Smooth muscle cell (in vitro differentiated cells): ENCODE measurements at regions not wholly inside any gene's neighbourhood (a gene's known extent, or its start where the extent isn't known, plus 50 kb on each side); places are given as distances from the start of the nearest gene placed in this dataset.

Experiments used
- DNase-seq: peaks from one replicate; lab custom pipeline; 2025; ENCODE audit not compliant: unreplicated experiment; lab: John Stamatoyannopoulos, UW
- H2AFZ ChIP-seq: fragments of 200-600 bp; sonication (generic); 2 replicates; pipeline ENCODE4 v1.6.0; 2016; ENCODE audit warnings: antibody characterized with exemption, low read depth, mild to moderate bottlenecking
- H3F3A ChIP-seq: fragments of 200-600 bp; sonication (generic); 2 replicates; pipeline ENCODE4 v1.6.0; 2017; ENCODE audit warnings: antibody characterized with exemption, low read depth
- H3K27ac ChIP-seq: fragments of 200-600 bp; sonication (generic); 2 replicates; pipeline ENCODE4 v1.5.1; 2016; ENCODE audit warnings: low read depth, mild to moderate bottlenecking
- H3K27me3 ChIP-seq: fragments of 200-600 bp; sonication (generic); 2 replicates; pipeline ENCODE4 v1.6.1; 2016; ENCODE audit warnings: low read depth, mild to moderate bottlenecking
- H3K36me3 ChIP-seq: fragments of 200-600 bp; sonication (generic); 2 replicates; pipeline ENCODE4 v1.5.1; 2016; ENCODE audit warnings: low read depth
- H3K4me1 ChIP-seq: fragments of 200-600 bp; sonication (generic); 2 replicates; pipeline ENCODE4 v1.5.1; 2016; ENCODE audit warnings: low read depth
- H3K4me2 ChIP-seq: fragments of 200-600 bp; sonication (generic); 2 replicates; pipeline ENCODE4 v1.6.0; 2016; ENCODE audit warnings: mild to moderate bottlenecking
- H3K4me3 ChIP-seq: fragments of 200-600 bp; sonication (generic); 2 replicates; pipeline ENCODE4 v1.5.1; 2016; ENCODE audit warnings: mild to moderate bottlenecking
- H3K79me2 ChIP-seq: fragments of 200-600 bp; sonication (generic); 2 replicates; pipeline ENCODE4 v1.6.0; 2016; ENCODE audit warnings: low read depth, mild to moderate bottlenecking
- H3K9ac ChIP-seq: fragments of 200-600 bp; sonication (generic); 2 replicates; pipeline ENCODE4 v1.6.0; 2016; ENCODE audit warnings: low read depth
- H3K9me3 ChIP-seq: fragments of 200-600 bp; sonication (generic); replicated peaks from 2 replicates; pipeline ENCODE4 v1.5.1; 2016; ENCODE audit warnings: low read depth
- H4K20me1 ChIP-seq: fragments of 200-600 bp; sonication (generic); 2 replicates; pipeline ENCODE4 v1.6.0; 2016; ENCODE audit warnings: low read depth
- WGBS: methylation state at CpG from one replicate; pipeline ENCODE4 v1.1.7; 2016; ENCODE audit warnings: low lambda C conversion rate; 5-methylcytosine and 5-hydroxymethylcytosine counted together
- TF ChIP-seq, protein P1 (sequence below): fragments of 200-600 bp; sonication (generic); IDR thresholded peaks from 2 replicates; pipeline ENCODE4 v1.5.1; 2017; ENCODE audit warnings: borderline replicate concordance, mild to moderate bottlenecking, antibody characterized with exemption; ENCODE audit not compliant: insufficient read depth, poor library complexity, severe bottlenecking

DNA sequence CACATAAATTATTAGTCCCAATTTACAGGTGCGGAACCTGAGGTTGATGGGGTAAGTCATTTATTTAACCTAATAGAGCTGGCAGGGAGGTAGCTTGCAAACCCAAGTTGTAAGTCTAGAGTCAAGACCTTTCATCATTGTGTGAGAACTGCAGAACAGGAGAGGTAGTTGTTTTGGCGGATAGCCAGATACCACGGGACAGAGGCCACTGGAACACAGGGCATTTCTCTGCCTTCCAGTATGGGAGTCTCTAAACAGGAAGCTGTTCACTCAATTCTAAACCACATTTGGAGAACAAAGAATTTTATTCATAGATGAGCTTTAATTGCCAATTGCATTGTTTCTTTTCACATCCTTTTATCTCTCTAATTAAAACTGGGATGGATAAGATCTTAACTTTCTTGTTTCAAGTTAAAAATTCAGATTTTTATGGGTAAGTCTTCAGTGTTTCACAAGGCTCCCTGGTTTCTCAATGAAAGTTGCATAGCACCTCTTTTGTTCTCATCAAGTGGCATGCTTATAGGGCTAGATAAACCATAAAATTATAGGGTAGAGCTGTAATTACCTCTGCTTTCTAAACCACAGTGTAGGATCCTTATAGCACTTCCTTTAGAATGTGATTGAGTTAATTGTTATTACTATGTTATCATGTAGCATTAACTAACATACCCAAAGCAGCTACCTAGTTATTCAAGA lies 489.0 kb downstream of the GATA3 start:
- Histone ChIP-seq H3K4me2 (no peak overlapping the region), H3F3A (no peaks in the 10 kb centered on the region), H2AFZ (no peak overlapping the region), H3K9ac (no peak overlapping the region), H3K79me2 (no peaks in the 10 kb centered on the region), H3K27ac (peak overlapping the region; percentile 31), H3K9me3 (no peaks in the 10 kb centered on the region), H3K4me3 (no peak overlapping the region), H3K36me3 (no peaks in the 10 kb centered on the region), H4K20me1 (no peaks in the 10 kb centered on the region), H3K4me1 (no peaks in the 10 kb centered on the region), H3K27me3 (no peaks in the 10 kb centered on the region)
- TF ChIP-seq, protein P1, sequence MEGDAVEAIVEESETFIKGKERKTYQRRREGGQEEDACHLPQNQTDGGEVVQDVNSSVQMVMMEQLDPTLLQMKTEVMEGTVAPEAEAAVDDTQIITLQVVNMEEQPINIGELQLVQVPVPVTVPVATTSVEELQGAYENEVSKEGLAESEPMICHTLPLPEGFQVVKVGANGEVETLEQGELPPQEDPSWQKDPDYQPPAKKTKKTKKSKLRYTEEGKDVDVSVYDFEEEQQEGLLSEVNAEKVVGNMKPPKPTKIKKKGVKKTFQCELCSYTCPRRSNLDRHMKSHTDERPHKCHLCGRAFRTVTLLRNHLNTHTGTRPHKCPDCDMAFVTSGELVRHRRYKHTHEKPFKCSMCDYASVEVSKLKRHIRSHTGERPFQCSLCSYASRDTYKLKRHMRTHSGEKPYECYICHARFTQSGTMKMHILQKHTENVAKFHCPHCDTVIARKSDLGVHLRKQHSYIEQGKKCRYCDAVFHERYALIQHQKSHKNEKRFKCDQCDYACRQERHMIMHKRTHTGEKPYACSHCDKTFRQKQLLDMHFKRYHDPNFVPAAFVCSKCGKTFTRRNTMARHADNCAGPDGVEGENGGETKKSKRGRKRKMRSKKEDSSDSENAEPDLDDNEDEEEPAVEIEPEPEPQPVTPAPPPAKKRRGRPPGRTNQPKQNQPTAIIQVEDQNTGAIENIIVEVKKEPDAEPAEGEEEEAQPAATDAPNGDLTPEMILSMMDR: no peak
- no peak for DNase-seq
- 75% methylated on average over 3 of the region's 3 CpGs for WGBS

DNA sequence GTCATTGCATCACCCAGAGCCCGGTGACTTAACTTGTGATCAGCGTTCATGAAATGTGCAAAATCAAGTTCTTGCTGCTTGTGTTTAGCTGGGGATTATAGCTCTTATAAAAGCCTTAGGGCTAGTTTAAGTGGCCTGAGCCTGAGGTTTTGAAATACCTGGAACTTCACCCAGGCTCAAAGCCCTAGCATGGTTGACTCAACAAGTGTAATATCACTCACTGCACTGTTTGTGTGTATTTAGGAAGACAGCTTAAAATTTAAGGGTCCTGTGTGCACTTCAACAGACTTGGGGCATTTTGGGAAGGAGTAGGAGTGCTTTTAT lies 489.5 kb downstream of the GATA3 start:
- Histone ChIP-seq H3K79me2 (no peaks in the 10 kb centered on the region), H3F3A (no peaks in the 10 kb centered on the region), H3K27ac (peak overlapping the region; percentile 31), H4K20me1 (no peaks in the 10 kb centered on the region), H3K4me1 (no peaks in the 10 kb centered on the region), H2AFZ (no peak overlapping the region), H3K27me3 (no peaks in the 10 kb centered on the region), H3K4me3 (no peak overlapping the region), H3K36me3 (no peaks in the 10 kb centered on the region), H3K9me3 (no peaks in the 10 kb centered on the region), H3K9ac (no peak overlapping the region), H3K4me2 (no peak overlapping the region)
- DNase-seq: no peak
- TF ChIP-seq, protein P1: no peak
- 59% methylated on average over 2 of the region's 2 CpGs for WGBS

DNA sequence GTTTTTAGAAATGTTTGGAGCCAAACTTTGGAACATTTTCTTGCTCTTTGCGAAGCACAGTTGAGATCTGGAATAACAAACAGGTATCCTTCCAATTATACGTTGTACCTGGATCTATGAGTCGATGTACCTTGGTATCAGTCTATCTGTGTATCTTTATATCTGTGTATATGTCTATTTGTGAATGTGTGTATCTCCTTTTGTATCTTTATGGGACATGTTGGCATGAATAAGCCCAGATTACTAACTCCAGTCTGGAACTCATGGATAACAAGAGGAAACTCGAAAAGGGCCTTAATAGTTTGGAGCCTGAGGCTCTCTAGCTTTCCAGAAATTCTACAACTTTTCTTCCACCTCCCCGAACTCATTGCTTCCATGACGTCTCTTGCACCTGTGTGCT lies 490.0 kb downstream of the GATA3 start:
- no peak for DNase-seq
- Histone ChIP-seq H2AFZ (no peak overlapping the region), H3K79me2 (no peaks in the 10 kb centered on the region), H3K27ac (peak overlapping the region; percentile 31), H3K4me1 (no peaks in the 10 kb centered on the region), H3K9me3 (no peaks in the 10 kb centered on the region), H3K36me3 (no peaks in the 10 kb centered on the region), H3K4me2 (peak overlapping the region; percentile 0), H3F3A (no peaks in the 10 kb centered on the region), H4K20me1 (no peaks in the 10 kb centered on the region), H3K9ac (no peak overlapping the region), H3K27me3 (no peaks in the 10 kb centered on the region), H3K4me3 (no peak overlapping the region)
- WGBS: 86% methylated on average over 6 of the region's 6 CpGs
- TF ChIP-seq, protein P1: no peak

- no peaks in the 10 kb centered on the region for H3K27me3 ChIP-seq
- no peaks in the 10 kb centered on the region for H3K36me3 ChIP-seq
- 72% methylated on average over 4 of the region's 4 CpGs for WGBS
- H3K9ac ChIP-seq: no peak overlapping the region
- H3K4me2 ChIP-seq: no peak overlapping the region
- no peak overlapping the region for H3K4me3 ChIP-seq
- H3K4me1 ChIP-seq: peaks cover 5% of the 10 kb centered on the region
- no peak overlapping the region for H2AFZ ChIP-seq
- no peaks in the 10 kb centered on the region for H3F3A ChIP-seq
- H3K79me2 ChIP-seq: no peaks in the 10 kb centered on the region
- H4K20me1 ChIP-seq: no peaks in the 10 kb centered on the region
- TF ChIP-seq, protein P1: no peak
- no peaks in the 10 kb centered on the region for H3K9me3 ChIP-seq
- no peak for DNase-seq
- H3K27ac ChIP-seq: no peak overlapping the region
Measured at GRCh38 chr10:8554574-8554973, 500.1 kb downstream of the GATA3 start.
